Activated naive CD4-positive, alpha-beta T cell treated with anti-CD3 and anti-CD28 coated beads, Interleukin-2, amount 50 U/mL, for 24 hours (primary cell): ENCODE measurements at regions not wholly inside any gene's neighbourhood (a gene's known extent, or its start where the extent isn't known, plus 50 kb on each side); places are given as distances from the start of the nearest gene placed in this dataset.

Experiments used
- H3K27ac Mint-ChIP-seq: one replicate; pipeline ENCODE4 v1.8.0; 2021; ENCODE audit warnings: mild to moderate bottlenecking, mixed read lengths
- H3K27me3 Mint-ChIP-seq: one replicate; pipeline ENCODE4 v1.8.0; 2021; ENCODE audit warnings: mixed read lengths
- H3K36me3 Mint-ChIP-seq: one replicate; pipeline ENCODE4 v1.8.0; 2021; ENCODE audit warnings: mixed read lengths
- H3K4me1 Mint-ChIP-seq: one replicate; pipeline ENCODE4 v1.8.0; 2021; ENCODE audit warnings: mixed read lengths
- H3K4me3 Mint-ChIP-seq: one replicate; pipeline ENCODE4 v1.8.0; 2021; ENCODE audit warnings: mild to moderate bottlenecking, mixed read lengths
- H3K9me3 Mint-ChIP-seq: one replicate; pipeline ENCODE4 v1.8.0; 2021; ENCODE audit warnings: mixed read lengths

GRCh38 chr18:60976976-60977375 lies 356.3 kb upstream of the CDH20 start:
- Mint-ChIP-seq H3K27me3 (no peaks in the 10 kb centered on the region), H3K36me3 (no peaks in the 10 kb centered on the region), H3K4me3 (no peak overlapping the region), H3K9me3 (peaks cover 4% of the 10 kb centered on the region), H3K27ac (no peak overlapping the region), H3K4me1 (no peaks in the 10 kb centered on the region)

- no peaks in the 10 kb centered on the region for H3K27me3 Mint-ChIP-seq
- peaks cover 4% of the 10 kb centered on the region for H3K9me3 Mint-ChIP-seq
- no peaks in the 10 kb centered on the region for H3K36me3 Mint-ChIP-seq
- no peak overlapping the region for H3K27ac Mint-ChIP-seq
- no peaks in the 10 kb centered on the region for H3K4me1 Mint-ChIP-seq
- H3K4me3 Mint-ChIP-seq: no peak overlapping the region
Measured at GRCh38 chr18:60978338-60978737, 354.9 kb upstream of the CDH20 start.

- Mint-ChIP-seq H3K4me3 (no peak overlapping the region), H3K36me3 (no peaks in the 10 kb centered on the region), H3K9me3 (peaks cover 4% of the 10 kb centered on the region), H3K27ac (no peak overlapping the region), H3K4me1 (no peaks in the 10 kb centered on the region), H3K27me3 (no peaks in the 10 kb centered on the region)
Measured at GRCh38 chr18:60980422-60981005, 352.7 kb upstream of the CDH20 start.

- H3K27ac Mint-ChIP-seq: no peak overlapping the region
- H3K27me3 Mint-ChIP-seq: no peaks in the 10 kb centered on the region
- peaks cover 11% of the 10 kb centered on the region for H3K9me3 Mint-ChIP-seq
- no peaks in the 10 kb centered on the region for H3K36me3 Mint-ChIP-seq
- H3K4me3 Mint-ChIP-seq: no peak overlapping the region
- H3K4me1 Mint-ChIP-seq: no peaks in the 10 kb centered on the region
Measured at GRCh38 chr18:60981682-60982328, 351.4 kb upstream of the CDH20 start.

- H3K36me3 Mint-ChIP-seq: no peaks in the 10 kb centered on the region
- H3K4me3 Mint-ChIP-seq: no peak overlapping the region
- peaks cover 11% of the 10 kb centered on the region for H3K9me3 Mint-ChIP-seq
- H3K4me1 Mint-ChIP-seq: no peaks in the 10 kb centered on the region
- H3K27ac Mint-ChIP-seq: no peak overlapping the region
- H3K27me3 Mint-ChIP-seq: no peaks in the 10 kb centered on the region
Measured at GRCh38 chr18:60982329-60982695, 350.9 kb upstream of the CDH20 start.

GRCh38 chr18:60982928-60983327 lies 350.3 kb upstream of the CDH20 start:
- no peaks in the 10 kb centered on the region for H3K27me3 Mint-ChIP-seq
- H3K4me3 Mint-ChIP-seq: no peak overlapping the region
- H3K4me1 Mint-ChIP-seq: no peaks in the 10 kb centered on the region
- no peak overlapping the region for H3K27ac Mint-ChIP-seq
- no peaks in the 10 kb centered on the region for H3K36me3 Mint-ChIP-seq
- peaks cover 7% of the 10 kb centered on the region for H3K9me3 Mint-ChIP-seq

- Mint-ChIP-seq H3K36me3 (no peaks in the 10 kb centered on the region), H3K4me1 (no peaks in the 10 kb centered on the region), H3K9me3 (peaks cover 7% of the 10 kb centered on the region), H3K27ac (no peak overlapping the region), H3K4me3 (no peak overlapping the region), H3K27me3 (no peaks in the 10 kb centered on the region)
Measured at GRCh38 chr18:60984510-60984909, 348.7 kb upstream of the CDH20 start.

- Mint-ChIP-seq H3K27me3 (no peaks in the 10 kb centered on the region), H3K9me3 (peaks cover 7% of the 10 kb centered on the region), H3K4me1 (no peaks in the 10 kb centered on the region), H3K4me3 (no peak overlapping the region), H3K36me3 (no peaks in the 10 kb centered on the region), H3K27ac (no peak overlapping the region)
Measured at GRCh38 chr18:60987963-60988362, 345.3 kb upstream of the CDH20 start.

GRCh38 chr18:60996326-60996725 lies 336.9 kb upstream of the CDH20 start:
- no peaks in the 10 kb centered on the region for H3K27me3 Mint-ChIP-seq
- no peaks in the 10 kb centered on the region for H3K4me1 Mint-ChIP-seq
- no peak overlapping the region for H3K4me3 Mint-ChIP-seq

GRCh38 chr18:60996822-60997221 lies 336.4 kb upstream of the CDH20 start:
- Mint-ChIP-seq H3K4me1 (no peaks in the 10 kb centered on the region), H3K27ac (no peak overlapping the region), H3K4me3 (no peak overlapping the region)

More at GRCh38 chr18:60996326-60996725, 336.9 kb upstream of the CDH20 start:
- Mint-ChIP-seq H3K36me3 (no peaks in the 10 kb centered on the region), H3K27ac (no peak overlapping the region), H3K9me3 (peaks cover 7% of the 10 kb centered on the region)

GRCh38 chr18:61001138-61001537 lies 332.1 kb upstream of the CDH20 start:
- no peaks in the 10 kb centered on the region for H3K27me3 Mint-ChIP-seq
- H3K4me3 Mint-ChIP-seq: no peak overlapping the region
- no peaks in the 10 kb centered on the region for H3K36me3 Mint-ChIP-seq
- H3K9me3 Mint-ChIP-seq: peaks cover 7% of the 10 kb centered on the region
- no peak overlapping the region for H3K27ac Mint-ChIP-seq
- no peaks in the 10 kb centered on the region for H3K4me1 Mint-ChIP-seq

More at GRCh38 chr18:60996822-60997221, 336.4 kb upstream of the CDH20 start:
- Mint-ChIP-seq H3K27me3 (no peaks in the 10 kb centered on the region), H3K36me3 (no peaks in the 10 kb centered on the region), H3K9me3 (peaks cover 7% of the 10 kb centered on the region)

- H3K27ac Mint-ChIP-seq: no peak overlapping the region
- no peaks in the 10 kb centered on the region for H3K27me3 Mint-ChIP-seq
- H3K36me3 Mint-ChIP-seq: no peaks in the 10 kb centered on the region
- no peaks in the 10 kb centered on the region for H3K9me3 Mint-ChIP-seq
- H3K4me3 Mint-ChIP-seq: no peak overlapping the region
- no peaks in the 10 kb centered on the region for H3K4me1 Mint-ChIP-seq
Measured at GRCh38 chr18:61006687-61007224, 326.5 kb upstream of the CDH20 start.

GRCh38 chr18:61019338-61020301 lies 313.6 kb upstream of the CDH20 start:
- Mint-ChIP-seq H3K27me3 (no peaks in the 10 kb centered on the region), H3K36me3 (no peaks in the 10 kb centered on the region), H3K27ac (no peak overlapping the region), H3K4me3 (no peak overlapping the region), H3K4me1 (no peaks in the 10 kb centered on the region), H3K9me3 (no peaks in the 10 kb centered on the region)

GRCh38 chr18:61025596-61025995 lies 307.6 kb upstream of the CDH20 start:
- no peaks in the 10 kb centered on the region for H3K27me3 Mint-ChIP-seq
- H3K36me3 Mint-ChIP-seq: no peaks in the 10 kb centered on the region
- H3K9me3 Mint-ChIP-seq: peaks cover 9% of the 10 kb centered on the region
- H3K27ac Mint-ChIP-seq: no peak overlapping the region
- H3K4me1 Mint-ChIP-seq: no peaks in the 10 kb centered on the region
- H3K4me3 Mint-ChIP-seq: no peak overlapping the region

GRCh38 chr18:61031626-61032025 lies 301.6 kb upstream of the CDH20 start:
- no peaks in the 10 kb centered on the region for H3K4me1 Mint-ChIP-seq
- H3K9me3 Mint-ChIP-seq: no peaks in the 10 kb centered on the region
- no peaks in the 10 kb centered on the region for H3K27me3 Mint-ChIP-seq
- H3K4me3 Mint-ChIP-seq: no peak overlapping the region
- H3K27ac Mint-ChIP-seq: no peak overlapping the region
- H3K36me3 Mint-ChIP-seq: no peaks in the 10 kb centered on the region

- no peak overlapping the region for H3K27ac Mint-ChIP-seq
- H3K27me3 Mint-ChIP-seq: no peaks in the 10 kb centered on the region
- H3K4me1 Mint-ChIP-seq: no peaks in the 10 kb centered on the region
- H3K9me3 Mint-ChIP-seq: no peaks in the 10 kb centered on the region
- H3K4me3 Mint-ChIP-seq: no peak overlapping the region
- no peaks in the 10 kb centered on the region for H3K36me3 Mint-ChIP-seq
Measured at GRCh38 chr18:61034580-61034979, 298.6 kb upstream of the CDH20 start.
